SK-N-SH (cell line): ENCODE measurements at regions not wholly inside any gene's neighbourhood (a gene's known extent, or its start where the extent isn't known, plus 50 kb on each side); places are given as distances from the start of the nearest gene placed in this dataset.

Experiments
- CTCF ChIA-PET: fragments of 300-600, 350-600 bp; formaldehyde crosslinking; extraction: SDS; loops from one replicate; lab custom pipeline; 2021; lab: Yijun Ruan, JAX
- POLR2A ChIA-PET: fragments of 350-600 bp; sonication (Branson Sonifier 250); formaldehyde crosslinking; extraction: SDS; loops from one replicate; lab custom pipeline; 2020; ENCODE audit warnings: antibody characterized with exemption, inconsistent platforms; lab: Yijun Ruan, JAX
- DNase-seq: peaks from one replicate; pipeline ENCODE4 v3.0.0; 2012
- H2AFZ ChIP-seq: fragments of 200-600 bp; sonication (generic); 2 replicates; pipeline ENCODE4 v1.8.1; 2016; ENCODE audit warnings: antibody characterized with exemption, mild to moderate bottlenecking, low read depth
- H3F3A ChIP-seq: fragments of 200-600 bp; sonication (generic); replicated peaks from 2 replicates; pipeline ENCODE3; 2016; ENCODE audit warnings: antibody characterized with exemption, mild to moderate bottlenecking; ENCODE audit not compliant: insufficient read depth
- H3K27ac ChIP-seq, 2 experiments: fragments of 200-500 bp in 1 of 2; fragments of 200-600 bp in 1 of 2; sonication (Bioruptor generic) in 1 of 2; sonication (generic), shearing (Covaris generic) in 1 of 2; 2 replicates each; pipeline versions ENCODE4 v1.5.1 to v1.6.1; 2014 to 2016; ENCODE audit warnings: low read depth in 2 of 2, inconsistent platforms in 1 of 2, low read length in 1 of 2, mild to moderate bottlenecking in 1 of 2, mixed read lengths in 1 of 2
- H3K27me3 ChIP-seq: fragments of 200-600 bp; sonication (generic), shearing (Covaris generic); 2 replicates; pipeline ENCODE4 v1.6.1; 2016; ENCODE audit warnings: mixed run types; ENCODE audit not compliant: insufficient read depth
- H3K36me3 ChIP-seq, 2 experiments: fragments of 200-500 bp in 1 of 2; fragments of 200-600 bp in 1 of 2; sonication (Bioruptor generic) in 1 of 2; sonication (generic) in 1 of 2; replicated peaks in 1 of 2; 2 replicates each; pipeline versions ENCODE3 to v1.5.1; 2014 to 2016; ENCODE audit warnings: low read length in 1 of 2, mild to moderate bottlenecking in 1 of 2; ENCODE audit not compliant: insufficient read depth in 2 of 2, control insufficient read depth in 1 of 2
- H3K4me1 ChIP-seq, 2 experiments: fragments of 200-500 bp in 1 of 2; fragments of 200-600 bp in 1 of 2; sonication (Bioruptor generic) in 1 of 2; sonication (generic), shearing (Covaris generic) in 1 of 2; 2 replicates each; pipeline versions ENCODE4 v1.5.1 to v1.6.1; 2014 to 2016; ENCODE audit warnings: low read depth in 1 of 2, low read length in 1 of 2, mixed run types in 1 of 2; ENCODE audit not compliant: insufficient read depth in 2 of 2, control insufficient read depth in 1 of 2
- H3K4me2 ChIP-seq: fragments of 200-600 bp; sonication (generic), shearing (Covaris generic); 2 replicates; pipeline ENCODE4 v1.6.1; 2017; ENCODE audit warnings: mixed run types
- H3K4me3 ChIP-seq, 2 experiments: fragments of 200-500 bp in 1 of 2; fragments of 200-600 bp in 1 of 2; sonication (Bioruptor generic) in 1 of 2; sonication (generic), shearing (Covaris generic) in 1 of 2; 2 replicates each; pipeline versions ENCODE4 v1.5.1 to v1.8.1; 2014 to 2016; ENCODE audit warnings: low read depth in 2 of 2, inconsistent platforms in 1 of 2, low read length in 1 of 2, mild to moderate bottlenecking in 1 of 2, mixed read lengths in 1 of 2, moderate library complexity in 1 of 2
- H3K79me2 ChIP-seq: fragments of 200-600 bp; sonication (generic); 2 replicates; pipeline ENCODE4 v1.8.1; 2017; ENCODE audit warnings: mild to moderate bottlenecking; ENCODE audit not compliant: insufficient read depth
- H3K9ac ChIP-seq: fragments of 200-600 bp; sonication (generic); 2 replicates; pipeline ENCODE4 v1.6.1; 2017; ENCODE audit warnings: mixed run types
- H3K9me2 ChIP-seq: fragments of 200-600 bp; sonication (generic); 2 replicates; pipeline ENCODE4 v1.6.1; 2017; ENCODE audit warnings: mixed run types
- H3K9me3 ChIP-seq: fragments of 200-600 bp; sonication (generic); 2 replicates; pipeline ENCODE4 v1.6.1; 2017; ENCODE audit warnings: mixed run types, mild to moderate bottlenecking, moderate library complexity
- H4K20me1 ChIP-seq: fragments of 200-600 bp; sonication (generic); 2 replicates; pipeline ENCODE4 v1.6.1; 2017; ENCODE audit warnings: mild to moderate bottlenecking, mixed run types; ENCODE audit not compliant: insufficient read depth
- EP300 ChIP-seq, 2 experiments: IDR thresholded peaks; 2 replicates each; pipeline versions ENCODE4 v1.4.0 to v1.6.1; 2012; ENCODE audit warnings: borderline replicate concordance in 1 of 2, low read depth in 1 of 2, low read length in 1 of 2
- EZH2phosphoT487 ChIP-seq: fragments of 200-600 bp; sonication (generic); IDR thresholded peaks from 2 replicates; pipeline ENCODE4 v1.6.1; 2017; ENCODE audit warnings: low read depth, mixed run types, mild to moderate bottlenecking, antibody characterized with exemption, moderate library complexity, borderline replicate concordance
- FOXJ3 ChIP-seq: sonication (generic); formaldehyde crosslinking; IDR thresholded peaks from 2 replicates; pipeline ENCODE4 v1.5.1; 2020; ENCODE audit warnings: mild to moderate bottlenecking, missing genetic modification reagents
- GABPA ChIP-seq: IDR thresholded peaks from 2 replicates; pipeline ENCODE4 v1.4.0; 2012; ENCODE audit warnings: low read depth, mild to moderate bottlenecking
- GATA2 ChIP-seq: sonication (generic); formaldehyde crosslinking; IDR thresholded peaks from 2 replicates; pipeline ENCODE4 v1.5.0; 2020; ENCODE audit warnings: mild to moderate bottlenecking, missing genetic modification reagents
- MAX ChIP-seq: IDR thresholded peaks from 2 replicates; pipeline ENCODE4 v1.4.0; 2012; ENCODE audit warnings: low read depth
- MXI1 ChIP-seq: IDR thresholded peaks from 2 replicates; pipeline ENCODE4 v1.6.1; 2012; ENCODE audit warnings: mild to moderate bottlenecking, low read depth, low read length, improper control_type of control experiment
- PBX3 ChIP-seq: IDR thresholded peaks from 2 replicates; pipeline ENCODE4; 2012
- POLR2AphosphoS5 ChIP-seq: IDR thresholded peaks from 2 replicates; pipeline ENCODE4 v1.6.1; 2012; ENCODE audit warnings: low read depth, low read length
- RAD21 ChIP-seq: IDR thresholded peaks from 2 replicates; pipeline ENCODE4 v1.6.1; 2012; ENCODE audit warnings: mild to moderate bottlenecking, low read length
- RCOR1 ChIP-seq: fragments of 150-350 bp; IDR thresholded peaks from 2 replicates; pipeline ENCODE4 v1.6.1; 2017; ENCODE audit warnings: antibody characterized with exemption, low read length
- RFX5 ChIP-seq: IDR thresholded peaks from 2 replicates; pipeline ENCODE4 v1.6.1; 2012; ENCODE audit warnings: mild to moderate bottlenecking, improper control_type of control experiment, low read length
- RXRA ChIP-seq: IDR thresholded peaks from 2 replicates; pipeline ENCODE4 v1.4.0; 2012; ENCODE audit warnings: low read depth, mild to moderate bottlenecking, borderline replicate concordance
- SMC3 ChIP-seq: IDR thresholded peaks from 2 replicates; pipeline ENCODE4 v1.6.1; 2012; ENCODE audit warnings: low read depth, low read length, improper control_type of control experiment
- TAF1 ChIP-seq: IDR thresholded peaks from 2 replicates; pipeline ENCODE4 v1.6.1; 2012; ENCODE audit warnings: low read depth, mild to moderate bottlenecking, low read length, moderate library complexity, borderline replicate concordance
- TCF12 ChIP-seq: IDR thresholded peaks from 2 replicates; pipeline ENCODE4 v1.4.0; 2012
- ZBTB33 ChIP-seq: IDR thresholded peaks from 2 replicates; pipeline ENCODE4 v1.4.0; 2012; ENCODE audit warnings: low read depth, borderline replicate concordance
- WGBS: methylation state at CpG from one replicate; pipeline ENCODE4 v1.1.6; 2017; ENCODE audit warnings: low lambda C conversion rate; 5-methylcytosine and 5-hydroxymethylcytosine counted together

- Histone ChIP-seq H3K79me2 (no peaks in the 10 kb centered on the region), H3K9me3 (no peaks in the 10 kb centered on the region), H4K20me1 (no peaks in the 10 kb centered on the region), H3K9me2 (no peaks in the 10 kb centered on the region), H3K4me2 (no peak overlapping the region), H3K4me1 (peaks cover 0 to 9% of the 10 kb centered on the region in 2 experiments; a peak in 2 of 4 replicates), H3F3A (peaks cover 2% of the 10 kb centered on the region), H3K27me3 (no peaks in the 10 kb centered on the region), H3K27ac (no peak overlapping the region), H3K9ac (no peak overlapping the region), H3K4me3 (no peak overlapping the region), H3K36me3 (no peaks in the 10 kb centered on the region), H2AFZ (no peak overlapping the region)
- WGBS: 95% methylated on average over 4 of the region's 4 CpGs
- TF ChIP-seq RAD21: no peak
- no peak for TF ChIP-seq RFX5
- no peak for TF ChIP-seq TAF1
- no peak for TF ChIP-seq PBX3
- TF ChIP-seq GABPA: no peak
- TF ChIP-seq EZH2phosphoT487: no peak
- TF ChIP-seq EP300 (IDR thresholded peaks at IDR 0.05; ENCODE audit: borderline replicate concordance in 1 of 2, low read depth in 1 of 2, low read length in 1 of 2): no peak
- DNase-seq: no peak
- POLR2A ChIA-PET: no interaction called here
- CTCF ChIA-PET: interaction anchor here (1.2 to 1.7 kb wide), 2 partner anchors 786 to 828 kb away, joined by 3 to 5 read pairs; no protein-coding TSS in a partner anchor
These were observed 366.6 kb upstream of the RPS23 start for GRCh38 chr5:82644766-82645165.

- Histone ChIP-seq H3K27me3 (no peaks in the 10 kb centered on the region), H3K4me3 (no peak overlapping the region), H3K36me3 (no peaks in the 10 kb centered on the region), H3K9me2 (no peaks in the 10 kb centered on the region), H3K27ac (no peak overlapping the region), H2AFZ (no peak overlapping the region), H3K9ac (no peak overlapping the region), H3K79me2 (no peaks in the 10 kb centered on the region), H4K20me1 (no peaks in the 10 kb centered on the region), H3K4me2 (no peak overlapping the region), H3K4me1 (peaks cover 0 to 11% of the 10 kb centered on the region in 2 experiments; a peak in 2 of 4 replicates), H3F3A (peaks cover 2% of the 10 kb centered on the region), H3K9me3 (no peaks in the 10 kb centered on the region)
- ChIA-PET POLR2A (no interaction called here), CTCF (interaction anchor here (1.2 to 1.7 kb wide), 2 partner anchors 787 to 829 kb away, joined by 3 to 5 read pairs; no protein-coding TSS in a partner anchor)
- TF ChIP-seq RCOR1: no peak
- no peak for DNase-seq
These were observed 366.1 kb upstream of the RPS23 start for GRCh38 chr5:82644229-82644628.

GRCh38 chr5:82642313-82642712 is 364.2 kb upstream of the RPS23 start:
- Histone ChIP-seq H3K9me2 (no peaks in the 10 kb centered on the region), H3K9me3 (no peaks in the 10 kb centered on the region), H3F3A (peaks cover 2% of the 10 kb centered on the region), H3K36me3 (no peaks in the 10 kb centered on the region), H2AFZ (no peak overlapping the region), H3K4me2 (no peak overlapping the region), H3K4me1 (peaks cover 0 to 15% of the 10 kb centered on the region in 2 experiments; a peak in 2 of 4 replicates), H3K27me3 (no peaks in the 10 kb centered on the region), H3K4me3 (no peak overlapping the region), H4K20me1 (no peaks in the 10 kb centered on the region), H3K27ac (no peak overlapping the region), H3K79me2 (no peaks in the 10 kb centered on the region), H3K9ac (no peak overlapping the region)
- ChIA-PET POLR2A (interaction anchor here (1.3 kb wide), 1 partner anchor 394 kb away, joined by 3 read pairs; no protein-coding TSS in a partner anchor), CTCF (interaction anchor here (0.7 to 2.3 kb wide), 21 partner anchors 8 to 1003 kb away, joined by 3 to 12 read pairs (median 5); partner anchors contain the start of gene VCAN)
- no peak for DNase-seq
- 83% methylated on average over 3 of the region's 3 CpGs for WGBS
- TF ChIP-seq MXI1 (no peak), SMC3 (no peak), ZBTB33 (no peak), EZH2phosphoT487 (no peak), FOXJ3 (no peak), GATA2 (CRISPR knock-in tag) (no peak), RXRA (no peak), POLR2AphosphoS5 (no peak), TAF1 (no peak), MAX (no peak), TCF12 (no peak), PBX3 (no peak)
